H1 (cell line): ENCODE measurements at regions not wholly inside any gene's neighbourhood (a gene's known extent, or its start where the extent isn't known, plus 50 kb on each side); places are given as distances from the start of the nearest gene placed in this dataset.

ENCODE experiments used
- CTCF ChIA-PET: fragments of 300-600 bp; sonication (Branson Sonifier 250); formaldehyde crosslinking; loops from one replicate; lab custom pipeline; 2021; ENCODE audit not compliant: partially characterized antibody; lab: Charles Lee
- POLR2A ChIA-PET: fragments of 300-600 bp; sonication (Branson Sonifier 250); formaldehyde crosslinking; loops from one replicate; lab custom pipeline; 2021; ENCODE audit warnings: inconsistent platforms; ENCODE audit not compliant: partially characterized antibody; lab: Charles Lee
- DNase-seq, 2 experiments: peaks; one replicate each; pipeline versions ENCODE4 v3.0.0 to v3.0.0-alpha.2; 2010 to 2022; ENCODE audit warnings: low spot score in 2 of 2, low read depth in 1 of 2, mixed read lengths in 1 of 2
- FAIRE-seq: peaks from 2 replicates; lab custom pipeline; 2011; peaks lifted over from hg19 to GRCh38; lab: Jason Lieb, UNC
- H2AFZ ChIP-seq: 2 replicates; pipeline ENCODE4 v1.8.1; 2012; ENCODE audit warnings: low read length, inconsistent platforms
- H2AK5ac ChIP-seq: 2 replicates; pipeline ENCODE4 v1.6.1; 2013; ENCODE audit warnings: low read depth, low read length
- H2BK120ac ChIP-seq: replicated peaks from 2 replicates; pipeline ENCODE3; 2013; ENCODE audit warnings: low read depth, low read length, inconsistent platforms
- H2BK12ac ChIP-seq: 2 replicates; pipeline ENCODE4 v1.6.1; 2013; ENCODE audit warnings: low read depth, low read length
- H2BK15ac ChIP-seq: 2 replicates; pipeline ENCODE4 v1.6.1; 2013; ENCODE audit warnings: low read length
- H2BK20ac ChIP-seq: 2 replicates; pipeline ENCODE4 v1.6.1; 2013; ENCODE audit warnings: low read length
- H2BK5ac ChIP-seq: 2 replicates; pipeline ENCODE4 v1.6.1; 2013; ENCODE audit warnings: low read depth, low read length
- H3K14ac ChIP-seq: 2 replicates; pipeline ENCODE4 v1.6.1; 2013; ENCODE audit warnings: inconsistent platforms; ENCODE audit not compliant: insufficient read length
- H3K18ac ChIP-seq: 2 replicates; pipeline ENCODE4 v1.6.1; 2013; ENCODE audit warnings: low read length; ENCODE audit errors: extremely low read depth
- H3K23ac ChIP-seq: 2 replicates; pipeline ENCODE4 v1.6.1; 2013; ENCODE audit warnings: inconsistent platforms; ENCODE audit not compliant: insufficient read length
- H3K23me2 ChIP-seq: 2 replicates; pipeline ENCODE4 v1.6.1; 2013; ENCODE audit warnings: low read depth, low read length
- H3K27ac ChIP-seq: 2 replicates; pipeline ENCODE4 v1.6.1; 2011; ENCODE audit warnings: low read depth, low read length, inconsistent platforms
- H3K27me3 ChIP-seq, 4 experiments: replicated peaks in 1 of 4; 1 replicate in 1 of 4; 2 replicates in 3 of 4; pipeline versions ENCODE4 v1.6.1 to v1.8.1; 2011 to 2013; ENCODE audit warnings: low read length in 3 of 4, mild to moderate bottlenecking in 3 of 4, inconsistent platforms in 2 of 4, mixed read lengths in 2 of 4, moderate library complexity in 1 of 4; ENCODE audit not compliant: control insufficient read depth in 3 of 4, insufficient read depth in 3 of 4; ENCODE audit errors: extremely low read depth in 1 of 4
- H3K36me3 ChIP-seq, 4 experiments: 2 replicates each; pipeline versions ENCODE4 v1.6.1 to v1.8.1; 2011 to 2013; ENCODE audit warnings: mild to moderate bottlenecking in 4 of 4, low read length in 3 of 4, moderate library complexity in 2 of 4, control low read depth in 1 of 4, inconsistent platforms in 1 of 4; ENCODE audit not compliant: insufficient read depth in 4 of 4, control insufficient read depth in 2 of 4
- H3K4ac ChIP-seq: replicated peaks from 2 replicates; pipeline ENCODE3; 2013; ENCODE audit warnings: low read length, low read depth, mixed read lengths, inconsistent platforms; ENCODE audit not compliant: insufficient read length
- H3K4me1 ChIP-seq, 4 experiments: replicated peaks in 1 of 4; 1 replicate in 1 of 4; 2 replicates in 3 of 4; pipeline versions ENCODE4 v1.6.1 to v1.8.1; 2011 to 2013; ENCODE audit warnings: low read length in 3 of 4, inconsistent platforms in 2 of 4, mixed read lengths in 1 of 4; ENCODE audit not compliant: insufficient read depth in 4 of 4, control insufficient read depth in 3 of 4
- H3K4me2 ChIP-seq, 2 experiments: 2 replicates each; pipeline versions ENCODE4 v1.6.1 to v1.8.1; 2011 to 2013; ENCODE audit warnings: low read depth in 2 of 2, low read length in 2 of 2, control low read depth in 1 of 2, inconsistent platforms in 1 of 2, mild to moderate bottlenecking in 1 of 2; ENCODE audit not compliant: insufficient read depth in 1 of 2
- H3K4me3 ChIP-seq, 4 experiments: fragments of 200-600, 300-600 bp in 1 of 4; sonication (generic), shearing (Covaris generic), sonication (Bioruptor Twin) in 1 of 4; 2 replicates each; pipeline versions ENCODE4 v1.5.1 to v1.8.1; 2011 to 2016; ENCODE audit warnings: low read length in 4 of 4, low read depth in 3 of 4, control low read depth in 2 of 4, inconsistent platforms in 2 of 4, mild to moderate bottlenecking in 2 of 4, mixed read lengths in 1 of 4, moderate library complexity in 1 of 4; ENCODE audit not compliant: insufficient read depth in 2 of 4; ENCODE audit errors: extremely low read depth in 1 of 4
- H3K56ac ChIP-seq: replicated peaks from 2 replicates; pipeline ENCODE3; 2013; ENCODE audit warnings: low read depth, mild to moderate bottlenecking, mixed read lengths, low read length, inconsistent platforms; ENCODE audit not compliant: insufficient read length
- H3K79me1 ChIP-seq: 2 replicates; pipeline ENCODE4 v1.6.1; 2013; ENCODE audit warnings: low read depth, low read length, control low read depth
- H3K79me2 ChIP-seq, 2 experiments: 2 replicates each; pipeline versions ENCODE4 v1.6.1 to v1.8.1; 2012 to 2013; ENCODE audit warnings: low read length in 2 of 2, mild to moderate bottlenecking in 2 of 2, inconsistent platforms in 1 of 2; ENCODE audit not compliant: insufficient read depth in 2 of 2, control insufficient read depth in 1 of 2
- H3K9ac ChIP-seq, 4 experiments: replicated peaks in 1 of 4; 1 replicate in 1 of 4; 2 replicates in 3 of 4; pipeline versions ENCODE4 v1.6.1 to v1.8.1; 2011 to 2013; ENCODE audit warnings: low read depth in 3 of 4, low read length in 3 of 4, control low read depth in 2 of 4, mild to moderate bottlenecking in 2 of 4, moderate library complexity in 2 of 4, inconsistent platforms in 1 of 4; ENCODE audit errors: extremely low read depth in 1 of 4
- H3K9me3 ChIP-seq, 2 experiments: 2 replicates each; pipeline versions ENCODE4 v1.6.1 to v1.8.1; 2012 to 2013; ENCODE audit warnings: mild to moderate bottlenecking in 2 of 2, moderate library complexity in 2 of 2, control low read depth in 1 of 2, inconsistent platforms in 1 of 2, low read depth in 1 of 2, low read length in 1 of 2, mixed read lengths in 1 of 2; ENCODE audit not compliant: insufficient read depth in 2 of 2
- H4K20me1 ChIP-seq, 2 experiments: replicated peaks in 1 of 2; 2 replicates each; pipeline versions ENCODE3 to v1.8.1; 2011 to 2013; ENCODE audit warnings: inconsistent platforms in 2 of 2, low read length in 2 of 2, mild to moderate bottlenecking in 1 of 2; ENCODE audit not compliant: insufficient read depth in 2 of 2, control insufficient read depth in 1 of 2
- H4K5ac ChIP-seq: 2 replicates; pipeline ENCODE4 v1.6.1; 2013; ENCODE audit warnings: low read length, low read depth, mixed read lengths, inconsistent platforms; ENCODE audit not compliant: insufficient read length
- H4K8ac ChIP-seq: 2 replicates; pipeline ENCODE4 v1.8.0; 2013; ENCODE audit warnings: mild to moderate bottlenecking, moderate library complexity, low read length, inconsistent platforms; ENCODE audit not compliant: insufficient read depth; ENCODE audit errors: extremely low read depth
- H4K91ac ChIP-seq: replicated peaks from 2 replicates; pipeline ENCODE3; 2013; ENCODE audit warnings: low read length, mixed read lengths, inconsistent platforms; ENCODE audit not compliant: insufficient read length
- BRCA1 ChIP-seq: IDR thresholded peaks from 2 replicates; pipeline ENCODE4 v1.6.1; 2012; ENCODE audit warnings: low read depth, low read length, improper control_type of control experiment
- FOSL1 ChIP-seq: IDR thresholded peaks from 2 replicates; pipeline ENCODE4 v1.6.1; 2011; ENCODE audit warnings: mild to moderate bottlenecking, low read depth, low read length, moderate library complexity; ENCODE audit not compliant: insufficient read depth
- YY1 ChIP-seq: IDR thresholded peaks from 2 replicates; pipeline ENCODE4 v1.6.1; 2011; ENCODE audit warnings: low read depth, mild to moderate bottlenecking, low read length
- WGBS, 2 experiments: shearing (Covaris generic) in 1 of 2; methylation state at CpG; one replicate each; pipeline versions ENCODE4 v1.1.6 to v1.1.7; 2013 to 2015; ENCODE audit warnings: low lambda C conversion rate in 2 of 2, mixed read lengths in 2 of 2, inconsistent platforms in 1 of 2, low coverage in 1 of 2, missing lambda C conversion rate in 1 of 2; ENCODE audit not compliant: insufficient replicate concordance in 2 of 2, insufficient coverage in 1 of 2, insufficient read length in 1 of 2; ENCODE audit errors: extremely low coverage in 1 of 2, missing lambda C conversion rate in 1 of 2; 5-methylcytosine and 5-hydroxymethylcytosine counted together

DNA sequence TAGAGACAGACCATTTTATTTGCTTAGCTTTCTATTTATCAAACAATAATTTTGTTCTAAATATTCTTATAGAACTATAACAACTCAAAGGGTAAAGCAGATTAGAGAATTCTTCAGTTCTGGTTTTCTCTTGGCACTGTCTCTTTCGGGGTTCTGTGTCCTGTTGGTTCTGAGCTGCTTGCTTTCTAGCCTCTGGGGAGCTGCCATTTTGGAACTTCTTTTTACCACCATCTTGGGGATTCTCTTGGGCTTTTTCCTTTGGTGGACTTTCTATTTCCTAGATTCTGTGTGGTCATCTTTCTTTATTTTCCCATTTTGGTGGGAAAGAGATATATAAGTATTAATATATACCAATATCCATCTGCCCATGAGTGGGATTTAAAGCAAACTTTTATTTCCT lies 467.7 kb downstream of the PCNX1 start:
- Histone ChIP-seq H2BK120ac (no peak overlapping the region), H3K27me3 (no peaks in the 10 kb centered on the region), H3K79me2 (peaks cover 3 to 81% of the 10 kb centered on the region in 2 experiments; a peak in 3 of 4 replicates), H3K4me3 (no peak overlapping the region), H2AFZ (no peak overlapping the region), H2BK5ac (no peak overlapping the region), H3K4ac (no peak overlapping the region), H3K56ac (no peak overlapping the region), H3K79me1 (peaks cover 2% of the 10 kb centered on the region; the same call in 1 of the 2 replicates), H3K23me2 (no peaks in the 10 kb centered on the region), H2BK15ac (no peak overlapping the region), H3K27ac (no peak overlapping the region), H3K14ac (no peak overlapping the region), H3K4me1 (no peaks in the 10 kb centered on the region), H4K8ac (no peak overlapping the region), H3K18ac (no peak overlapping the region), H2BK12ac (no peak overlapping the region), H4K20me1 (peaks cover 0 to 4% of the 10 kb centered on the region in 2 experiments), H2AK5ac (no peak overlapping the region), H3K9ac (no peak overlapping the region), H3K23ac (no peak overlapping the region), H2BK20ac (no peak overlapping the region), H3K4me2 (no peak overlapping the region), H3K36me3 (peaks cover 0 to 9% (median 0%) of the 10 kb centered on the region in 4 experiments; a peak in 1 of 8 replicates), H3K9me3 (peaks cover 0 to 15% of the 10 kb centered on the region in 2 experiments; a peak in 2 of 4 replicates)
- ChIA-PET POLR2A (no interaction called here), CTCF (interaction anchor here (0.7 kb wide), 1 partner anchor 10 kb away, joined by 3 read pairs; no protein-coding TSS in a partner anchor)
- FAIRE-seq (no peak), DNase-seq (no peak)
- 96% methylated on average over 1 of the region's 1 CpG; no CpG with 5 or more reads in 1 of the 2 experiments for WGBS, 2 experiments
- TF ChIP-seq FOSL1 (no peak), YY1 (peak; percentile 52; the same call in 1 of the 2 replicates), BRCA1 (no peak)
- TF ChIP-seq, all 59 proteins: peak for 1
- Histone ChIP-seq H4K91ac (no peak overlapping the region), H4K5ac (no peak overlapping the region)
